Stomach (tissue), 8 donors: ENCODE measurements at regions not wholly inside any gene's neighbourhood (a gene's known extent, or its start where the extent isn't known, plus 50 kb on each side); places are given as distances from the start of the nearest gene placed in this dataset.

Experiments
- DNase-seq, 2 donors: peaks; one replicate each; pipeline versions ENCODE4 v3.0.0 to v3.0.0-alpha.2; 2013 to 2019
- H3K27ac ChIP-seq, 5 donors: fragments of 200-600 bp in 4 of 5; sonication (generic) in 4 of 5; one replicate each; pipeline ENCODE4 v1.5.1; 2013 to 2019; ENCODE audit warnings: mild to moderate bottlenecking in 1 of 5, moderate library complexity in 1 of 5
- H3K27me3 ChIP-seq, 3 donors: fragments of 200-600 bp; sonication (generic); one replicate each; pipeline ENCODE4 v1.5.1; 2017 to 2019; ENCODE audit warnings: mixed run types in 1 of 3
- H3K36me3 ChIP-seq, 4 donors: fragments of 200-600 bp; sonication (generic); 1 replicate in 3 of 4; 2 replicates in 1 of 4; pipeline ENCODE4 v1.5.1; 2016 to 2019
- H3K4me1 ChIP-seq, 4 donors: fragments of 200-600 bp; sonication (generic); one replicate each; pipeline ENCODE4 v1.5.1; 2016 to 2019
- H3K4me3 ChIP-seq, 4 donors: fragments of 200-600 bp; sonication (generic) in 3 of 4; one replicate each; pipeline ENCODE4 v1.5.1; 2016 to 2019; ENCODE audit warnings: mild to moderate bottlenecking in 1 of 4
- H3K9me3 ChIP-seq, 4 donors: fragments of 200-600 bp; sonication (generic); one replicate each; pipeline ENCODE4 v1.5.1; 2016 to 2019
- EP300 ChIP-seq: sonication (generic); formaldehyde crosslinking; IDR thresholded peaks from one replicate; pipeline ENCODE4 v1.6.1; 2017; ENCODE audit warnings: antibody characterized with exemption
- POLR2A ChIP-seq, 4 donors: fragments of 450-650 bp; IDR thresholded peaks; one replicate each; pipeline ENCODE4 v1.6.1; 2016; ENCODE audit warnings: antibody characterized with exemption in 4 of 4, control low read depth in 2 of 4, mild to moderate bottlenecking in 1 of 4, moderate library complexity in 1 of 4
- POLR2AphosphoS5 ChIP-seq, 3 donors: sonication (generic); formaldehyde crosslinking; IDR thresholded peaks; one replicate each; pipeline ENCODE4 v1.6.1; 2016; ENCODE audit warnings: antibody characterized with exemption in 3 of 3
- WGBS, 5 donors: extraction: QIAGEN DNeasy Blood & Tissue Kit in 3 of 5; methylation state at CpG; one replicate each; pipeline versions ENCODE4 v1.1.5 to v1.1.7; 2013 to 2018; 5-methylcytosine and 5-hydroxymethylcytosine counted together
- intact Hi-C: fragments of 100-400 bp; cut with DNase I; formaldehyde crosslinking; loops from one replicate; pipeline ENCODE4 v1.15.1; 2023; ENCODE audit warnings: low total_unique reads
- TF ChIP-seq, protein P1 (sequence below), 7 experiments: fragments of 450-650 bp in 4 of 7; fragments of 200-600 bp in 3 of 7; sonication (generic) in 3 of 7; IDR thresholded peaks; one replicate each; pipeline ENCODE4 v1.5.1; 2016 to 2019; ENCODE audit warnings: antibody characterized with exemption in 7 of 7, control low read depth in 2 of 7, mild to moderate bottlenecking in 1 of 7
- donor health status: healthy with polysubstance abuse.
- donor health status: Bipolar disorder and iron deficiency.
- donor health status: healthy.

DNA sequence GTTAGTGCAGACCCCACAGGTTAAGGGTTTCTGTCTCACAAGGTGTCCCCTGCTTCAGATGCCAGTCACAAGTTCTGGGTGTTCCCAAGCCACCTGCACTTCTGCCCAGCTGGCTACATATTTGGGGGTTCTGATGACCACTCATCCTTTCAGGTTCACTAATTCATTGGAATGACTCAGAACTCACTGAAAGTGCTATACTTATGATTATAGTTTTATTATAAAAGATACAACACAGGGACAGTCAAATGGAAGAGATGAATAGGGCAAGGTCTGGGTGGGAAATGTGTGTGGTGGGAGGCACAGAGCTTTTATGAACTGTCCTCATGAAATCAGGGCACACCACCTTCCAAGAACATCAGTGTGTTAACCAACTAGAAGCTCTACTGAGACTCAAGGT, 97.7 kb upstream of the CASK start:
- Histone ChIP-seq H3K4me1 (no peaks in the 10 kb centered on the region), H3K27me3 (no peaks in the 10 kb centered on the region), H3K9me3 (peaks cover 0 to 5% (median 0%) of the 10 kb centered on the region in 4 donors), H3K4me3 (no peak overlapping the region), H3K27ac (no peak overlapping the region), H3K36me3 (no peaks in the 10 kb centered on the region)
- TF ChIP-seq POLR2AphosphoS5 (IDR thresholded peaks at IDR 0.05) (no peak), EP300 (no peak), POLR2A (IDR thresholded peaks at IDR 0.05) (no peak)
- TF ChIP-seq, protein P1, sequence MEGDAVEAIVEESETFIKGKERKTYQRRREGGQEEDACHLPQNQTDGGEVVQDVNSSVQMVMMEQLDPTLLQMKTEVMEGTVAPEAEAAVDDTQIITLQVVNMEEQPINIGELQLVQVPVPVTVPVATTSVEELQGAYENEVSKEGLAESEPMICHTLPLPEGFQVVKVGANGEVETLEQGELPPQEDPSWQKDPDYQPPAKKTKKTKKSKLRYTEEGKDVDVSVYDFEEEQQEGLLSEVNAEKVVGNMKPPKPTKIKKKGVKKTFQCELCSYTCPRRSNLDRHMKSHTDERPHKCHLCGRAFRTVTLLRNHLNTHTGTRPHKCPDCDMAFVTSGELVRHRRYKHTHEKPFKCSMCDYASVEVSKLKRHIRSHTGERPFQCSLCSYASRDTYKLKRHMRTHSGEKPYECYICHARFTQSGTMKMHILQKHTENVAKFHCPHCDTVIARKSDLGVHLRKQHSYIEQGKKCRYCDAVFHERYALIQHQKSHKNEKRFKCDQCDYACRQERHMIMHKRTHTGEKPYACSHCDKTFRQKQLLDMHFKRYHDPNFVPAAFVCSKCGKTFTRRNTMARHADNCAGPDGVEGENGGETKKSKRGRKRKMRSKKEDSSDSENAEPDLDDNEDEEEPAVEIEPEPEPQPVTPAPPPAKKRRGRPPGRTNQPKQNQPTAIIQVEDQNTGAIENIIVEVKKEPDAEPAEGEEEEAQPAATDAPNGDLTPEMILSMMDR (IDR thresholded peaks at IDR 0.05): no peak
- DNase-seq: no peak
- intact Hi-C loops: no loop called here

DNA sequence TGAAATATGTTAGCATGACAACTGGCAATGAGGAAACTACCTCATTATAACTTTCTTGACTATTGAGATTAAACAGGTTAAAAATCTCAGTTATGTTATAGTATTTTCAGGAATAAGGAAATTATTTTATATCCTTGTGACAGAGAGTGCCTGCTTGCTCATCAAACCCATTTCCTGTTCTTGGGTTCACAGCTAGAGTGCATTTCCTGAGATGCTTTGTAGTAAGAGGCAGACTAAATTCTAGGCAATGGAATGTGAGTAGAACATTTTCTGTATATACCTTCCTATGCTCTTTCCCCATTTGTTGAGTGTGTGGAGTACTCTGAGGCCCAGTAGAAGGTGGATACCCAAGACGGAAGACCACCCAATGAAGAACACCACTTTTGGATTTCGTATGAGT, 96.9 kb upstream of the CASK start:
- intact Hi-C loops: no loop called here
- H3K27ac ChIP-seq: no peak overlapping the region
- peaks cover 0 to 5% (median 0%) of the 10 kb centered on the region in 4 donors for H3K9me3 ChIP-seq
- no peaks in the 10 kb centered on the region for H3K36me3 ChIP-seq
- DNase-seq: no peak
- no peaks in the 10 kb centered on the region for H3K4me1 ChIP-seq
- H3K4me3 ChIP-seq: no peak overlapping the region
- H3K27me3 ChIP-seq: no peaks in the 10 kb centered on the region
- WGBS, 5 donors: 84 to 96% (median 87%) methylated on average over 2 of the region's 2 CpGs
- no peak for TF ChIP-seq EP300
- no peak for TF ChIP-seq POLR2AphosphoS5 (IDR thresholded peaks at IDR 0.05)
- TF ChIP-seq, protein P1 (IDR thresholded peaks at IDR 0.05): no peak
- TF ChIP-seq POLR2A (IDR thresholded peaks at IDR 0.05): no peak

DNA sequence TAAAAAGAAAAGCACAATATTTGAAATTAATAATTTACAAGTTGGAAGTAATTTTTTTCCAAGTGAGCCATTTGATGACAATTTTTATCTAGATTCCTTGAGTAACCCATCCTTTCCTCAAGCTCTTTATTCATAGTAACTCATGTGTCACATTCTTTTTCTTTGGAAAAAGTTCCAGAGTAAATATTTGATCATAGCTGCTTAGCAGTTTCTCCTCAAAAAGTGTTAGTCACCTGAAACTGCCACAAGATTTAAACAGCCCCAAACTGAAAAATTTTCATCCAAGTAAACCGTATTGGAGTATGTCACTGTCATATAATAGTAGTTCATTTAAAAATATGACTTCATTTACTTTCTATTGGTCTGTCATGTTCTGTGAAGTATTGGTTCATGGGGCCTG, 94.6 kb upstream of the CASK start:
- WGBS, 5 donors: 63 to 88% (median 79%) methylated on average over 1 of the region's 1 CpG

DNA sequence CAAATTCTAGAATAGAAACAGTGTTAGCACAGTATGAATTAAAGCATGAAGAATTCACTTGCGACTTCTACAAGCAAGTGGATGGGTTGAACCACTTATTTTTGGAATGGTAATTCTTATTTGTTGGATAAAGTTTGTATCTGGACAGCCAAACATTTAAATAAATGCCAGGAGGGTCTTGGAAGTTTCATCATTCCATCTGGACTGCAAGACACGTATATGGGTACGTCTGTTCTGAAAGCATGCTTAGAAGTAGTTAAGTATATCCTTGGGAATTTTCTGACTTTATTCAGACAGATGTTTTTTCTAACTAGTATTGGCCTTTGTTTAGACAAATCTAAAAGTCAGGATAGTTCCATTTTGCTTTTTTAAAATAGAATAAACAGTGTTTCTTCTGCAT, 77.5 kb upstream of the CASK start:
- no peaks in the 10 kb centered on the region for H3K36me3 ChIP-seq
- no peak overlapping the region for H3K27ac ChIP-seq
- no peaks in the 10 kb centered on the region for H3K9me3 ChIP-seq
- intact Hi-C loops: no loop called here
- WGBS, 5 donors: 58 to 86% (median 75%) methylated on average over 3 of the region's 3 CpGs
- H3K4me1 ChIP-seq: no peaks in the 10 kb centered on the region
- no peak for DNase-seq
- TF ChIP-seq, protein P1 (IDR thresholded peaks at IDR 0.05): no peak
- TF ChIP-seq POLR2A (IDR thresholded peaks at IDR 0.05): no peak
- no peak for TF ChIP-seq EP300
- no peak for TF ChIP-seq POLR2AphosphoS5 (IDR thresholded peaks at IDR 0.05)
- H3K4me3 ChIP-seq: no peak overlapping the region
- H3K27me3 ChIP-seq: no peaks in the 10 kb centered on the region

More for the DNA sequence above, 94.6 kb upstream of the CASK start:
- intact Hi-C loops: no loop called here
- Histone ChIP-seq H3K27ac (no peak overlapping the region), H3K27me3 (no peaks in the 10 kb centered on the region), H3K9me3 (no peaks in the 10 kb centered on the region), H3K4me3 (no peak overlapping the region), H3K4me1 (no peaks in the 10 kb centered on the region), H3K36me3 (no peaks in the 10 kb centered on the region)
- no peak for TF ChIP-seq POLR2AphosphoS5 (IDR thresholded peaks at IDR 0.05)
- TF ChIP-seq, protein P1 (IDR thresholded peaks at IDR 0.05): no peak
- TF ChIP-seq POLR2A (IDR thresholded peaks at IDR 0.05): no peak
- TF ChIP-seq EP300: no peak
- DNase-seq: no peak
